ENCODE measurements at regions not wholly inside any gene's neighbourhood (a gene's known extent, or its start where the extent isn't known, plus 50 kb on each side); places are given as distances from the start of the nearest gene placed in this dataset.

- no peak for TF ChIP-seq POLR2A (IDR thresholded peaks at IDR 0.05)
- no peak for TF ChIP-seq POLR2AphosphoS5 (IDR thresholded peaks at IDR 0.05)
- TF ChIP-seq CTCF (IDR thresholded peaks at IDR 0.05): no peak
Measured at GRCh38 chr10:37439826-37440225, 314.4 kb downstream of the ANKRD30A start.
